H9 (cell line): ENCODE measurements at regions not wholly inside any gene's neighbourhood (a gene's known extent, or its start where the extent isn't known, plus 50 kb on each side); places are given as distances from the start of the nearest gene placed in this dataset.
A peak's percentile ranks its signal among the peaks of the same experiment; 100 is the strongest.

Source experiments
- DNase-seq: peaks from one replicate; pipeline ENCODE4 v3.0.0-alpha.2; 2017
- H2AFZ ChIP-seq: one replicate; pipeline ENCODE4 v1.6.1; 2013; ENCODE audit warnings: mild to moderate bottlenecking, low read length, control low read depth, moderate library complexity
- H2AK5ac ChIP-seq: 2 replicates; pipeline ENCODE4 v1.6.1; 2013; ENCODE audit warnings: low read length, control low read depth, mixed read lengths; ENCODE audit not compliant: insufficient read length
- H2BK120ac ChIP-seq: one replicate; pipeline ENCODE4 v1.6.1; 2013; ENCODE audit warnings: low read depth, mild to moderate bottlenecking, low read length, control low read depth, inconsistent platforms; ENCODE audit not compliant: poor library complexity, severe bottlenecking
- H2BK12ac ChIP-seq: 2 replicates; pipeline ENCODE4 v1.6.1; 2013; ENCODE audit warnings: low read length, control low read depth, mixed read lengths, low read depth; ENCODE audit not compliant: insufficient read length
- H2BK15ac ChIP-seq: 2 replicates; pipeline ENCODE4 v1.6.1; 2013; ENCODE audit warnings: low read depth, low read length, control low read depth
- H2BK20ac ChIP-seq: one replicate; pipeline ENCODE4 v1.6.1; 2013; ENCODE audit warnings: low read depth, mild to moderate bottlenecking, low read length, control low read depth, inconsistent platforms; ENCODE audit not compliant: poor library complexity, severe bottlenecking
- H2BK5ac ChIP-seq: 2 replicates; pipeline ENCODE4 v1.6.1; 2013; ENCODE audit warnings: low read length, control low read depth, mixed read lengths; ENCODE audit not compliant: insufficient read length
- H3K14ac ChIP-seq: 2 replicates; pipeline ENCODE4 v1.6.1; 2013; ENCODE audit warnings: low read length, control low read depth; ENCODE audit not compliant: insufficient read depth
- H3K18ac ChIP-seq: 2 replicates; pipeline ENCODE4 v1.6.1; 2013; ENCODE audit warnings: low read depth, mild to moderate bottlenecking, mixed read lengths, low read length, control low read depth; ENCODE audit not compliant: insufficient read length
- H3K23ac ChIP-seq: 2 replicates; pipeline ENCODE4 v1.6.1; 2013; ENCODE audit warnings: low read length, control low read depth, mixed read lengths, low read depth; ENCODE audit not compliant: insufficient read length
- H3K23me2 ChIP-seq: 2 replicates; pipeline ENCODE4 v1.6.1; 2013; ENCODE audit warnings: low read depth, mild to moderate bottlenecking, mixed read lengths, low read length, control low read depth; ENCODE audit not compliant: insufficient read length, poor library complexity, severe bottlenecking
- H3K27ac ChIP-seq: 2 replicates; pipeline ENCODE4 v1.5.1; 2013; ENCODE audit warnings: low read length, control low read depth, mixed read lengths, low read depth; ENCODE audit not compliant: insufficient read length
- H3K27me3 ChIP-seq: 2 replicates; pipeline ENCODE4 v1.6.1; 2013; ENCODE audit warnings: low read length, control low read depth, inconsistent platforms; ENCODE audit not compliant: insufficient read depth
- H3K4ac ChIP-seq: 2 replicates; pipeline ENCODE4 v1.6.1; 2013; ENCODE audit warnings: low read depth, mild to moderate bottlenecking, control low read depth, inconsistent platforms, low read length, moderate library complexity
- H3K4me1 ChIP-seq: 2 replicates; pipeline ENCODE4 v1.6.1; 2013; ENCODE audit warnings: low read length, control low read depth, inconsistent platforms; ENCODE audit not compliant: insufficient read depth
- H3K4me2 ChIP-seq: 2 replicates; pipeline ENCODE4 v1.6.1; 2013; ENCODE audit warnings: low read length, control low read depth, mixed read lengths; ENCODE audit not compliant: insufficient read length, insufficient read depth
- H3K56ac ChIP-seq: 2 replicates; pipeline ENCODE4 v1.6.1; 2013; ENCODE audit warnings: low read depth, mild to moderate bottlenecking, mixed read lengths, low read length, control low read depth; ENCODE audit not compliant: insufficient read length
- H3K79me1 ChIP-seq: 2 replicates; pipeline ENCODE4 v1.6.1; 2013; ENCODE audit warnings: low read depth, mild to moderate bottlenecking, moderate library complexity, low read length, control low read depth, inconsistent platforms; ENCODE audit not compliant: insufficient read depth, poor library complexity, severe bottlenecking
- H3K79me2 ChIP-seq: 2 replicates; pipeline ENCODE4 v1.6.1; 2013; ENCODE audit warnings: low read length, control low read depth, inconsistent platforms; ENCODE audit not compliant: insufficient read depth
- H3K9ac ChIP-seq: 2 replicates; pipeline ENCODE4 v1.6.1; 2013; ENCODE audit warnings: low read length, control low read depth, mixed read lengths; ENCODE audit not compliant: insufficient read length; ENCODE audit errors: extremely low read depth
- H3K9me3 ChIP-seq: one replicate; pipeline ENCODE4 v1.6.1; 2013; ENCODE audit warnings: low read depth, low read length, inconsistent platforms; ENCODE audit not compliant: control insufficient read depth
- H3T11ph ChIP-seq: one replicate; pipeline ENCODE4 v1.6.1; 2013; ENCODE audit warnings: mild to moderate bottlenecking, low read length, control low read depth, inconsistent platforms
- H4K20me1 ChIP-seq: one replicate; pipeline ENCODE4 v1.6.1; 2013; ENCODE audit not compliant: control insufficient read depth, insufficient read length, insufficient read depth
- H4K5ac ChIP-seq: 2 replicates; pipeline ENCODE4 v1.6.1; 2013; ENCODE audit warnings: low read depth, mild to moderate bottlenecking, mixed read lengths, low read length, control low read depth; ENCODE audit not compliant: insufficient read length
- H4K8ac ChIP-seq: replicated peaks from 2 replicates; pipeline ENCODE4 v1.6.1; 2013; ENCODE audit warnings: low read length, control low read depth, mixed read lengths, low read depth; ENCODE audit not compliant: insufficient read length
- H4K91ac ChIP-seq: 2 replicates; pipeline ENCODE4 v1.6.1; 2013; ENCODE audit warnings: low read depth, mild to moderate bottlenecking, moderate library complexity, mixed read lengths, low read length, control low read depth; ENCODE audit not compliant: insufficient read length
- H3K27ac Mint-ChIP-seq, 3 experiments: 2 replicates in 2 of 3; 3 replicates in 1 of 3; pipeline ENCODE4 v1.8.0; 2020 to 2021; ENCODE audit warnings: mixed read lengths in 3 of 3, mild to moderate bottlenecking in 1 of 3, moderate library complexity in 1 of 3
- H3K27me3 Mint-ChIP-seq: 2 replicates; pipeline ENCODE4 v1.8.0; 2021; ENCODE audit warnings: low read depth, mild to moderate bottlenecking, moderate library complexity, mixed read lengths
- H3K36me3 Mint-ChIP-seq, 3 experiments: 2 replicates in 2 of 3; 3 replicates in 1 of 3; pipeline ENCODE4 v1.8.0; 2020 to 2021; ENCODE audit warnings: low read depth in 3 of 3, mixed read lengths in 3 of 3; ENCODE audit not compliant: insufficient read depth in 1 of 3
- H3K4me1 Mint-ChIP-seq, 2 experiments: 2 replicates each; pipeline ENCODE4 v1.8.0; 2020; ENCODE audit warnings: mixed read lengths in 2 of 2
- H3K4me3 Mint-ChIP-seq, 2 experiments: 2 replicates in 1 of 2; 3 replicates in 1 of 2; pipeline ENCODE4 v1.8.0; 2020 to 2021; ENCODE audit warnings: mild to moderate bottlenecking in 2 of 2, mixed read lengths in 2 of 2, moderate library complexity in 1 of 2
- H3K9me3 Mint-ChIP-seq, 2 experiments: 2 replicates in 1 of 2; 3 replicates in 1 of 2; pipeline ENCODE4 v1.8.0; 2020; ENCODE audit warnings: mild to moderate bottlenecking in 2 of 2, mixed read lengths in 2 of 2, moderate library complexity in 1 of 2
- WGBS: extraction: QIAGEN DNeasy Blood & Tissue Kit; methylation state at CpG from one replicate; pipeline ENCODE4 v1.1.7; 2013; ENCODE audit warnings: missing lambda C conversion rate, low lambda C conversion rate, mixed read lengths; ENCODE audit not compliant: insufficient read length; ENCODE audit errors: extremely low coverage; 5-methylcytosine and 5-hydroxymethylcytosine counted together
- TF ChIP-seq, protein P1 (sequence below): fragments of 200-600 bp; sonication (generic); conservative IDR thresholded peaks from 3 replicates; pipeline ENCODE4 v1.8.0; 2021; ENCODE audit warnings: antibody characterized with exemption, mild to moderate bottlenecking

DNA sequence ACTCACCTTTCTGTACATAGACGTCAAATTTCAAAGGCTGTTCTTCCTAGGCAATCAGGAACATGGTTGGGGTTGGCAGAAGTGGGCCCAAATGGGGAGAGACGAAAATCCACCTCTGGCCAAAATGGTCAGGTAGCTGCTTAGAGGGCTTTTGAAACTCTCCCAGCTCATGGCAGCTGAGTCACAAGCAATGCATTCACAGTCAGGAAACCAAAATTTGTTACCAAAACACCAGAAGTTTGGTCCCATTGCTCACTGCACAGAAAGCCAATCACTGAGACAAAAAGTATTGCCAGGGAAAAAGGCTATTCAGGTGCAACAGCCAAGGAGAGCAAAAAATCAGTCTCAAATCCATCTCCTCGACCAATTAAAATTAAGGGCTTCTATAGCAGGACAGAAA, 539.6 kb upstream of the CCDC54 start:
- Histone ChIP-seq H3K14ac (no peak overlapping the region), H4K91ac (no peak overlapping the region), H2BK20ac (no peak overlapping the region), H3K27me3 (no peaks in the 10 kb centered on the region), H3K56ac (no peak overlapping the region), H3K4me2 (no peak overlapping the region), H2AK5ac (no peak overlapping the region), H3K23me2 (no peaks in the 10 kb centered on the region), H3K9me3 (peaks cover 11% of the 10 kb centered on the region), H3T11ph (no peak overlapping the region), H3K79me1 (no peaks in the 10 kb centered on the region), H4K20me1 (no peaks in the 10 kb centered on the region), H3K18ac (no peak overlapping the region), H3K9ac (no peak overlapping the region), H4K8ac (no peak overlapping the region), H2AFZ (no peak overlapping the region), H3K27ac (no peak overlapping the region), H3K4me1 (no peaks in the 10 kb centered on the region; the same call in 1 of the 2 replicates), H4K5ac (no peak overlapping the region), H2BK5ac (no peak overlapping the region), H3K4ac (no peak overlapping the region), H2BK15ac (no peak overlapping the region), H2BK120ac (no peak overlapping the region), H2BK12ac (no peak overlapping the region), H3K79me2 (no peaks in the 10 kb centered on the region), H3K23ac (no peak overlapping the region)
- Mint-ChIP-seq H3K27me3 (no peaks in the 10 kb centered on the region), H3K4me1 (peaks cover 15 to 18% of the 10 kb centered on the region in 2 experiments), H3K27ac (0 out of 7 replicates have a peak overlapping the region, but pooled peaks of 1 of the 3 experiments have one; percentile 27), H3K4me3 (no peak overlapping the region), H3K36me3 (peaks cover 26 to 44% (median 27%) of the 10 kb centered on the region in 3 experiments), H3K9me3 (peaks cover 12 to 19% of the 10 kb centered on the region in 2 experiments)
- no peak for DNase-seq
- TF ChIP-seq, protein P1, sequence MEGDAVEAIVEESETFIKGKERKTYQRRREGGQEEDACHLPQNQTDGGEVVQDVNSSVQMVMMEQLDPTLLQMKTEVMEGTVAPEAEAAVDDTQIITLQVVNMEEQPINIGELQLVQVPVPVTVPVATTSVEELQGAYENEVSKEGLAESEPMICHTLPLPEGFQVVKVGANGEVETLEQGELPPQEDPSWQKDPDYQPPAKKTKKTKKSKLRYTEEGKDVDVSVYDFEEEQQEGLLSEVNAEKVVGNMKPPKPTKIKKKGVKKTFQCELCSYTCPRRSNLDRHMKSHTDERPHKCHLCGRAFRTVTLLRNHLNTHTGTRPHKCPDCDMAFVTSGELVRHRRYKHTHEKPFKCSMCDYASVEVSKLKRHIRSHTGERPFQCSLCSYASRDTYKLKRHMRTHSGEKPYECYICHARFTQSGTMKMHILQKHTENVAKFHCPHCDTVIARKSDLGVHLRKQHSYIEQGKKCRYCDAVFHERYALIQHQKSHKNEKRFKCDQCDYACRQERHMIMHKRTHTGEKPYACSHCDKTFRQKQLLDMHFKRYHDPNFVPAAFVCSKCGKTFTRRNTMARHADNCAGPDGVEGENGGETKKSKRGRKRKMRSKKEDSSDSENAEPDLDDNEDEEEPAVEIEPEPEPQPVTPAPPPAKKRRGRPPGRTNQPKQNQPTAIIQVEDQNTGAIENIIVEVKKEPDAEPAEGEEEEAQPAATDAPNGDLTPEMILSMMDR = no peak
- WGBS = no CpG with 5 or more reads among the region's 3 CpGs
